ENCODE measurements at regions not wholly inside any gene's neighbourhood (a gene's known extent, or its start where the extent isn't known, plus 50 kb on each side); places are given as distances from the start of the nearest gene placed in this dataset.

- H3K9me3 Mint-ChIP-seq = peaks cover 3 to 4% of the 10 kb centered on the region in 2 experiments; a peak in 2 of 5 replicates
These were observed 1268.8 kb downstream of the EPHA7 start for GRCh38 chr6:92150553-92150952.

More at GRCh38 chr6:92150553-92150952, 1268.8 kb downstream of the EPHA7 start:
- Mint-ChIP-seq H3K27me3 (ENCODE audit: low read depth) (no peaks in the 10 kb centered on the region; the same call in 1 of the 2 replicates), H3K4me3 (no peak overlapping the region), H3K27ac (no peak overlapping the region), H3K4me1 (no peaks in the 10 kb centered on the region), H3K36me3 (ENCODE audit: insufficient read depth in 1 of 3, low read depth in 3 of 3) (peaks cover 0 to 3% (median 3%) of the 10 kb centered on the region in 3 experiments; a peak in 2 of 7 replicates)
- no peaks in the 10 kb centered on the region for H3K79me2 ChIP-seq (ENCODE audit: insufficient read depth, low read length)
- H2BK12ac ChIP-seq (ENCODE audit: insufficient read length, low read depth, low read length) = no peak overlapping the region
- H3K9ac ChIP-seq (ENCODE audit: extremely low read depth, insufficient read length, low read length) = no peak overlapping the region
- H2BK5ac ChIP-seq (ENCODE audit: insufficient read length, low read length) = no peak overlapping the region
- H2AK5ac ChIP-seq (ENCODE audit: insufficient read length, low read length) = no peak overlapping the region
- H4K5ac ChIP-seq (ENCODE audit: insufficient read length, low read depth, low read length) = no peak overlapping the region
- H3K4me2 ChIP-seq (ENCODE audit: insufficient read depth, insufficient read length, low read length) = no peak overlapping the region
- no peak overlapping the region for H4K8ac ChIP-seq (replicated peaks; ENCODE audit: insufficient read length, low read depth, low read length)
- H4K20me1 ChIP-seq (ENCODE audit: control insufficient read depth, insufficient read depth, insufficient read length) = no peaks in the 10 kb centered on the region
- H2BK15ac ChIP-seq (ENCODE audit: low read depth, low read length) = no peak overlapping the region
- H2BK120ac ChIP-seq (ENCODE audit: low read depth, low read length, poor library complexity, severe bottlenecking) = no peak overlapping the region
- H3K23me2 ChIP-seq (ENCODE audit: insufficient read length, low read depth, low read length, poor library complexity, severe bottlenecking) = no peaks in the 10 kb centered on the region
- no peak overlapping the region for H2AFZ ChIP-seq (ENCODE audit: low read length)
- no peaks in the 10 kb centered on the region for H3K79me1 ChIP-seq (ENCODE audit: insufficient read depth, low read depth, low read length, poor library complexity, severe bottlenecking)
- H3K27me3 ChIP-seq (ENCODE audit: insufficient read depth, low read length) = no peaks in the 10 kb centered on the region
- no peak overlapping the region for H3T11ph ChIP-seq (ENCODE audit: low read length)
- no peak overlapping the region for H3K27ac ChIP-seq (ENCODE audit: insufficient read length, low read depth, low read length)
- no peaks in the 10 kb centered on the region for H3K4me1 ChIP-seq (ENCODE audit: insufficient read depth, low read length)
- no peak overlapping the region for H3K18ac ChIP-seq (ENCODE audit: insufficient read length, low read depth, low read length)
- H2BK20ac ChIP-seq (ENCODE audit: low read depth, low read length, poor library complexity, severe bottlenecking) = no peak overlapping the region
- no peak overlapping the region for H3K23ac ChIP-seq (ENCODE audit: insufficient read length, low read depth, low read length)
- no peak overlapping the region for H3K56ac ChIP-seq (ENCODE audit: insufficient read length, low read depth, low read length)
- no peak for DNase-seq
- H4K91ac ChIP-seq (ENCODE audit: insufficient read length, low read depth, low read length) = no peak overlapping the region
- no peaks in the 10 kb centered on the region for H3K9me3 ChIP-seq (ENCODE audit: control insufficient read depth, low read depth, low read length)
- no peak for TF ChIP-seq CTCF (conservative IDR thresholded peaks at IDR 0.05)
- H3K14ac ChIP-seq (ENCODE audit: insufficient read depth, low read length) = no peak overlapping the region
- H3K4ac ChIP-seq (ENCODE audit: low read depth, low read length) = no peak overlapping the region

All from H9 (cell line).